HepG2 (cell line): ENCODE measurements at regions not wholly inside any gene's neighbourhood (a gene's known extent, or its start where the extent isn't known, plus 50 kb on each side); places are given as distances from the start of the nearest gene placed in this dataset.

Experiments used
- CEBPB ChIP-seq: IDR thresholded peaks from 2 replicates; pipeline ENCODE4 v1.6.1; 2011; ENCODE audit warnings: low read depth, low read length, improper control_type of control experiment, borderline replicate concordance
- EZH2 ChIP-seq: conservative IDR thresholded peaks from 2 replicates; pipeline ENCODE4 v1.6.1; 2012; ENCODE audit warnings: mild to moderate bottlenecking, low read depth, low read length, moderate library complexity
- JUND ChIP-seq: sonication (generic); formaldehyde crosslinking; IDR thresholded peaks from 2 replicates; pipeline ENCODE4 v1.8.0; 2022; ENCODE audit warnings: mild to moderate bottlenecking, missing genetic modification reagents
- MAFK ChIP-seq, 2 experiments: IDR thresholded peaks in 1 of 2; conservative IDR thresholded peaks in 1 of 2; 2 replicates each; pipeline ENCODE4 v1.6.1; 2011; ENCODE audit warnings: improper control_type of control experiment in 2 of 2, low read length in 2 of 2
- NR2F2 ChIP-seq: IDR thresholded peaks from 2 replicates; pipeline ENCODE4 v1.6.1; 2012; ENCODE audit warnings: low read depth, inconsistent platforms, borderline replicate concordance
- POLR2AphosphoS2 ChIP-seq: IDR thresholded peaks from 2 replicates; pipeline ENCODE4 v1.6.1; 2011; ENCODE audit warnings: low read depth, low read length, improper control_type of control experiment
- TF ChIP-seq, protein P1 (sequence below): IDR thresholded peaks from 2 replicates; pipeline ENCODE4 v1.6.1; 2016; ENCODE audit warnings: mild to moderate bottlenecking, missing biosample characterization, missing genetic modification reagents
- TF ChIP-seq, protein P2 (sequence below): sonication (generic); formaldehyde crosslinking; IDR thresholded peaks from 2 replicates; pipeline ENCODE4 v1.5.0; 2020; ENCODE audit warnings: mild to moderate bottlenecking, missing genetic modification reagents, moderate library complexity

DNA sequence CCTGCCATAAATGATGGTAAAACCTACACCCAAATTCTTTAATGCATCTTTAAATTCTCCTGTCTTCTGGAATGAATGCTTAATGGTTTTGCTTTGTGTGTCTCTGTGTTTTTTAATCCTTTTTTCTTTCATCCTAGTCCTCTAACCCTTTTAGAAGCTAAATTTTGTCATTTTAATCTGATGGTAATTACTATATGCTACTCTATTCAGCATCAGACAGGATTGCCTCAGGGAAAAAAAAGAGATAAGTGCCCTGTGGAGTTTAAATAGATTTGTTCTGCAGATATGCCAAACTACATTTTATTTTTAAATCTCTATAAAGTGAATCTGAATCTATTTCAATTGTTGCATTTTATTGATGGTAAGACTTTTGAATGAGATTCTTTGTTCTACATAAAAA, 966.8 kb downstream of the NSUN3 start:
- TF ChIP-seq CEBPB: no peak
- TF ChIP-seq NR2F2: no peak
- TF ChIP-seq EZH2: no peak
- no peak for TF ChIP-seq MAFK (conservative IDR thresholded peaks at IDR 0.05 in 1 of 2, IDR thresholded peaks at IDR 0.05 in 1 of 2; ENCODE audit: low read length in 2 of 2)
- TF ChIP-seq POLR2AphosphoS2: no peak
- TF ChIP-seq, protein P1, sequence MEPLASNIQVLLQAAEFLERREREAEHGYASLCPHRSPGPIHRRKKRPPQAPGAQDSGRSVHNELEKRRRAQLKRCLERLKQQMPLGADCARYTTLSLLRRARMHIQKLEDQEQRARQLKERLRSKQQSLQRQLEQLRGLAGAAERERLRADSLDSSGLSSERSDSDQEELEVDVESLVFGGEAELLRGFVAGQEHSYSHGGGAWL (CRISPR knock-in tag): no peak
- TF ChIP-seq, protein P2, sequence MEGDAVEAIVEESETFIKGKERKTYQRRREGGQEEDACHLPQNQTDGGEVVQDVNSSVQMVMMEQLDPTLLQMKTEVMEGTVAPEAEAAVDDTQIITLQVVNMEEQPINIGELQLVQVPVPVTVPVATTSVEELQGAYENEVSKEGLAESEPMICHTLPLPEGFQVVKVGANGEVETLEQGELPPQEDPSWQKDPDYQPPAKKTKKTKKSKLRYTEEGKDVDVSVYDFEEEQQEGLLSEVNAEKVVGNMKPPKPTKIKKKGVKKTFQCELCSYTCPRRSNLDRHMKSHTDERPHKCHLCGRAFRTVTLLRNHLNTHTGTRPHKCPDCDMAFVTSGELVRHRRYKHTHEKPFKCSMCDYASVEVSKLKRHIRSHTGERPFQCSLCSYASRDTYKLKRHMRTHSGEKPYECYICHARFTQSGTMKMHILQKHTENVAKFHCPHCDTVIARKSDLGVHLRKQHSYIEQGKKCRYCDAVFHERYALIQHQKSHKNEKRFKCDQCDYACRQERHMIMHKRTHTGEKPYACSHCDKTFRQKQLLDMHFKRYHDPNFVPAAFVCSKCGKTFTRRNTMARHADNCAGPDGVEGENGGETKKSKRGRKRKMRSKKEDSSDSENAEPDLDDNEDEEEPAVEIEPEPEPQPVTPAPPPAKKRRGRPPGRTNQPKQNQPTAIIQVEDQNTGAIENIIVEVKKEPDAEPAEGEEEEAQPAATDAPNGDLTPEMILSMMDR (CRISPR knock-in tag): no peak
- no peak for TF ChIP-seq JUND (CRISPR knock-in tag)
